ENCODE measurements at regions not wholly inside any gene's neighbourhood (a gene's known extent, or its start where the extent isn't known, plus 50 kb on each side); places are given as distances from the start of the nearest gene placed in this dataset.
A peak's percentile ranks its signal among the peaks of the same experiment; 100 is the strongest.

DNA sequence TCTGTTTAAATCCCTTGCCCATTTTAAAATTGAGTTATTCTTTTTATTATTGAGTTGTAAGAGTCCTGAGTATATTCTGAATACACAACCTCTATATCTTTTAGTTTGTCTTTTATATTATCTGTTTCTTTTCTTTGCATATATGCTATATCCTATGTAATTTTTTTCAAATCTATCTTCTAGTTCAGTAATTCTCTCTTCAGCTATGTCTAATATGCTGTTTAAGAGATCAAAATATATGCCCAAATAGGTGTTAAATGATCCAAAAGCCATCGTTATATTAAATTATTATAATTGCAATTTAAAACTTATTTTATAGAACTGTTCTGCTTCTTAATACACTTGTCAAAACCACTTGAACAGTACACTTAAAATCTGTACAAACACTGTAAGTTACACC lies 107.4 kb upstream of the TSPAN5 start:
- DNase-seq (ENCODE audit: low spot score): no peak

GRCh38 chr4:98758182-98758581 lies 99.8 kb upstream of the TSPAN5 start:
- no peak for DNase-seq (ENCODE audit: low spot score)

GRCh38 chr4:98754736-98755135 lies 96.3 kb upstream of the TSPAN5 start:
- DNase-seq (ENCODE audit: low spot score): no peak

- DNase-seq (ENCODE audit: low spot score): no peak
Observed at GRCh38 chr4:98749206-98749605, 90.8 kb upstream of the TSPAN5 start.

DNA sequence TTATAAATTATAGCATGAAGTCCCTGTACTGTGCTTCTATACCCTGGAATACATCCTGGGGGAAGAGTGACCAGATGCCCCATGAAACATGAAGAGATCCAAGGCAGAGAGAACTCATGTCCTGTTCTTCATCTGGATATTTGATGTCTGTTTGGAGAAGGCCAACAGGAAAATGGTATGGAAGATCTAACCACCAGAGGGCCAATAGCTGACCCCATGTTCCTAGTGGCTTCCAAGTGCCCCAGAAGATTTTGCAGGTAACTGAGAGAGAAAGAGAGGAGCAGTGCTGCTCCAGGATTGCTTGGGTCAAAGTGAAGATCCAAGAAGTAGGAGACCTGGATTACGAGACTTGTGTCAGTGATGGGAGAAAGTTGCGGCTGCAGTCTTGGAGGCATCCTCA lies 90.2 kb upstream of the TSPAN5 start:
- DNase-seq (ENCODE audit: low spot score): no peak

DNA sequence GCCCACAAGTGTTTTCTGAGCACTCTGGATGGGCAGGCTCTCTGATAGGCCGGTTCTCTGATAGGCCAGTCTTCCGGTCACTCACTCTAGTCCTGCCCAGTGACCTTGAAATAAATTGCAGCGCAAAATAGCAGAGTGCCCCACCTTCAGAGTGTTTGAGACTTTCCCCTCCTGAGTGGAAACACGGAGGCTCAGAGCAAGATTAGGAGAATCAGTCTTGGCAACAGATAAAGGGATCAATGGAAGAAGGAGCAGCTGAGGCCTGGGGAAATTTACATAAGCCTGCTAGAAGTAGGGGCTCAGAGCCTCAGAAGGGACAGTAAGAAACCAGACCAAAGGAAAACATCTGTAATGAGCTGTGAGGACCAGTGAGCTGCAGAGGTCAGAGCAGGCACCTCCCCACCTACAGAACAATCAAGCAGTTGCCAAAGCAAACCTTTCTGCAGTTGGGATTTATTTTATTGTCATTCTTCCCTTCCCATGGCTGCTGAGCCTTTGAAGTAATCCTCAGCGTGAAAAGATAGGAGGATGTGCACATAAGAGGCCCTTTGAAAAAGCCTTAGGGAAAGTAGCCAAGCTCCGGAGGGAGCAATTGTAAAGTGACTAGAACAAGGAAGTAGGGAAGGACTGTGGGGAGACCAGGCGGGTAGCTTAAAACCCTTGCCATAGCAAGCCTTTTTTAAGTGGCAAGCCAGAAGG lies 89.1 kb upstream of the TSPAN5 start:
- no peak for DNase-seq (ENCODE audit: low spot score)

- DNase-seq (ENCODE audit: low spot score): no peak
Observed at GRCh38 chr4:98746936-98747335, 88.5 kb upstream of the TSPAN5 start.

DNA sequence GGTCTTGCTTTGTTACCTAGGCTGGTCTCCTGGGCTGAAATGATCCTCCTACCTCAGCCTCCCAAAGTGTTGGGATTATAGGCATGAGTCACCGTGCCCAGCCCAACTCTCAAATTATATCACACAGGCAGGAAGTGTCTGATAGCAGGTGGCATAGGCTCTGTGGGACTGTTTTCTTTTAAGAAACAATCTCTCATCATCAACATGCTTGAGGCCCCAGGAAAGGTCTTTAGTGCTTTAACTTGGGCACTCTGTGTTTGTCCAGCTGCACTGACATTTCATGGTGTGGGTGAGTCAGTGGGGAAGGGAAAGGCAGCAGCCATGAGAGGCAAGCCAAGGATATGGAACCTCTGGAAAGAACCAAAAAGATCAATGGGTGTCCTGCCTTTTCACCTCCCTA lies 88.1 kb upstream of the TSPAN5 start:
- no peak for DNase-seq (ENCODE audit: low spot score)

DNA sequence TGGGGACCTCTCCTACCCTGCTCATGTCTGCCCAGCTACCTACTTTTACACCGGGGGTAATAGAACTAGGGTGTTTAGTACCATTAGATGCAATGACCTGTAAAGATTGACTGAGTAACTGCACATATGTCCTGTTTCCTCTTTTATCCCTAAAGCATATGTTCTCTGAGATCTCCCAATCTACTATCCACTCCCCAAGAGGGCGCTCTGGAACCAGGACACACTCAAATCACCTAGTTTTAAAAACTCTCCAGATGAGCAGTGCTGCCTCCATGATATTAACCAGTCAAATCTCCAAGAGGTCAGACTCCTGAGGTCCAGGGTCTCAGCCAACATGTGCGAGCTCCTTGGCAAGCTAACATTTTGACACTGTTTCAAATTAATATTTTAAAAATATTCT lies 87.0 kb upstream of the TSPAN5 start:
- no peak for DNase-seq (ENCODE audit: low spot score)

DNA sequence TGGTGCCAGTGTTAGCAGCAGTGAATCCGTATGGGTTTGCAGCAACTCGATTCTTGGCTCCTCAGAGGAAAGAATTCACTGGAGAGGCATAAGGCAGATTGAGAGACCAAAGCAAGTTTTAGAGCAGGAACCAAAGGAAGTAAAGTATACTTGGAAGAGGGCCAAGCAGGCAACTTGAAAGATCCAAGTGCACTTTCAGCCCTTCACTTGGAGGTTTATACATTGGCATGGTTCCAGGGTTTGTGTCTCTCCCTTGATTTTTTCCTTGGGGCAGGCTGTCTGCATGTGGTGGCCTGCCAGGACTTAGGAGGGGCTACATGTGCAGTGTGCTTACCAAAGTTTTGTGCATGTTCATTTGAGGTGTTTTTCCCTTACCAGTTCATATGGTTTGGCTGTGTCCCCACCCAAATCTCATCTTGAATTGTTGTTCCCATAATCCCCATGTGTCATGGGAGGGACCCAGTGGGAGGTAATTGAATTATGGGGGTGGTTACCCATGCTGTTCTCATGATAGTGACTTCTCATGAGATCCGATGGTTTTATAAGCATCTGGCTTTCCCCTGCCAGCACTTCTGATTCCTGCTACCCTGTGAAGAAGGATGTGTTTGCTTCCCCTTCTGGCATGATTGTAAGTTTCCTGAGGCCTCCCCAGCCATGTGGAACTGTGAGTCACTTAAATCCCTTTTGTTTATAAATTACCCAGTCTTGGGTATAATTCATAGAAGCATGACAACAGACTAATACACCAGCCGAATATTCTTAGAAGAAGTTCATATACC lies 86.2 kb upstream of the TSPAN5 start:
- no peak for DNase-seq (ENCODE audit: low spot score)

- no peak for DNase-seq (ENCODE audit: low spot score)
Observed at GRCh38 chr4:98741952-98742351, 83.5 kb upstream of the TSPAN5 start.

DNA sequence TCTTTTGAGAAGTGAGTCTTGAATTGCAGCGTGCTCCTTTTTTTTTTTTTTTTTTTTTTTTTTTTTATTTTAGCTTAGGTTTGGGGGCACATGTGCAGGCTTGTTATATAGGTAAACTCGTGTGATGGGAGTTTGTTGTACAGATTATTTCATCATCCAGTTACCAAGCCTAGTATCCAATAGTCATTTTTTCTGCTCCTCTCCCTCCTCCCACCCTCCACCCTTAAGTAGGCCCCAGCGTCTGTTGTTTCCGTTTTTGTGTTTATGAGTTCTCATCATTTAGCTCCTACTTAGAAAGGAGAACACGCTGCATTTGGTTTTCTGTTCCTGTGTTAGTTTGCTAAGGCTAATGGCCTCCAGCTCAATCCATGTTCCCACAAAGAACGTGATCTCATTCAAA lies 81.3 kb upstream of the TSPAN5 start:
- DNase-seq (ENCODE audit: low spot score): no peak

DNA sequence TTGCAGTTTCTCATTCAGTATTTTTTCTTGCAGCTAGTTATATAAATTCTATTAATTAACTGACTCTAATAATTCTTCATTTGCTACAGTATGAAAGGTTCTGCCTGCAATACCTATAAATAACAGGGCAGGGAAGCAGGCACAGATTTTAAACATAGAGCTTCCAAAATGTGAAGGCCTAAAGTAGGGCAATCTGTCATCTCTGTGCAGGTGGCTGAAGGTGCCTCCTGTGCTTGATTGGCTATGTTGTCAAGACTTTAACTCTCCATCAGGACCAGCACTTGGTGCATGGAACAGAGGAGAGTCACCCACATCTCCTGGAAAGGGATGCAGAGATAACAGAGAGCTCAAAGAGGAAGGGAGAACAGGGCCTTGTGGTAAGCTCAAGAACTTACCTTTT lies 75.2 kb upstream of the TSPAN5 start:
- no peak for DNase-seq (ENCODE audit: low spot score)

GRCh38 chr4:98728871-98729270 lies 70.5 kb upstream of the TSPAN5 start:
- DNase-seq (ENCODE audit: low spot score): no peak

DNA sequence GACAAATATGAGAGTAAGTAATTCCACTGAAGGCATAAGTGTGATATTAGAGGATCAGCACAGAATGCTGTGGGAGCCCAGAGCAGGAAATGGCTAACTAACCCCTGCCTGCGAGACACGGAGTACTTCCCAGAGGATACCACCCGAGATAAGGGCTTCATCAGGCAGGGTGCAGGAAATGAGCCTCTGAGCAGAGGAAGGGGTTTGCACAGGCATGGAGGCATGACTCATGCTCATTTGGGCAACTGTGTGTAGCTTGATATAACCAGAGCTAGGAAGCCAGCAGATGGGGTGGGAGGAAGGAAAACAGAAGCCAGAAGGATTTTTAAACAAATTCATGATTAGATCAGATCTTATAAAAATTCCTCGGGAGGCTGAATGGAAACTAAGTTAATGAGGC lies 70.0 kb upstream of the TSPAN5 start:
- peak; percentile 15 for DNase-seq (ENCODE audit: low spot score)

GRCh38 chr4:98722000-98722399 lies 63.6 kb upstream of the TSPAN5 start:
- no peak for DNase-seq (ENCODE audit: low spot score)

DNA sequence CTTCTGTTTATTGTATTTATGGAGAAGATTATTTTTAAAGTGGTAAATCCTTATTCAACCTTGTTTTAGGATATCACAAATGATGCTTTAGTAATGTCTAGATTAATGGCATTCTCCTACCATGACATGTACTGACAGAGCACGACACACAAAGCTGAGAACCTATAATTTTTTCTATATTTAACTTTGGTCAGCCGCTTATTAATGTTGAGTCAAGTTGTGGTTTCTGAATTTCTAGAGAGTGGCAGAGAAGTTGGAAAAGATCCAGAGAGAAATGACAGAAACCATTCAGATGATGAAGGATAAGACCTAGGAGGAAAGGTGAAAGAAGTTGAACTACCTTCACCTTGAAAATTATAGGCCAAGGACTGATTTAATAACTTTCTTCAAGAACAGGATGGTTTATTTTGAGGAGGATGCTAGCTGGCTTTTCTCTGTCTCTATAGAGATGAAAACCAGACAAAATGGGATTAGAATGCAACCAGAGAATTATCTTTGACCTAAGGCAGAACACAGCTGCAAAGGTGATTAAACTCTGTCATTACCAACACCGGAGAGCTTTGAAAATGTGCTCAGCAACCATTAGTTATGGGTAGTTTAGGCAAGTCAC lies 62.6 kb upstream of the TSPAN5 start:
- peak; percentile 31 for DNase-seq (ENCODE audit: low spot score)

DNA sequence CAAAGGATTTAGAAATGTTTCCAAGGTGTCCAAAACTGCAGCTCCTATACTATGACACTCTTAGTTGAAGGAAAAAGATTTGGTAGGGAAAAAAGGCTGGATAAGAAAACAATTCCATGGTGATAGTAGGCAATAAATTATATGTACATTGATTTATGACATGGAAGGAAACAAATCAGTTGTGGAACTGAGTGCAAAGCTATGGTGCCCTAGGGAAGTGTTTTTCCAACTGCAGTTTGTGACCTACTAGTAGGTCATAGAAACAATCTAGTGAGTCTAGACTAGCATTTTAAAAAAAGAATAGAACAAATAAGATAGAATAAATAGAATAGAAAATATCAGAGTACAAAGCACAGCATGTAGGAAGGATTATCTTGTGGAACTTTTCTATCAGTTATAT lies 58.4 kb upstream of the TSPAN5 start:
- DNase-seq (ENCODE audit: low spot score): no peak

DNA sequence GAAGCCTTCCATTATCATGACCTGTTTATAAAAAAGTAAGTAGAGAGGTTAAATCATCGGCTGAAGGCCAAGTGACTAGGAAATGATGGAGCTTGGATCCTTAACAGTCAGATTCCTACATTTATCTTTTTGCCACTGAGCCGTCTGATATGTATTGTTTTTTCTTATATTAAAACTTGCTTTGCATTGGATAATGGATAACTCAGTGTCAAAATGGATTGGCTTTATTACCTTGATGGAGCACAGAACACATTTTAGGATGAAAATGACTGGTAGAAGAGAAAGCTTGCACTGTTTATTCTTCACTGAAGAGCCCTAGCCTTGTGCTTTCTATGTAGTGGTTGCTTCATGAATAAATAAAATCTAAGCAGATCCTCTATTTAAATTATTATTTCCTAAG lies 54.2 kb upstream of the TSPAN5 start:
- DNase-seq (ENCODE audit: low spot score): no peak

GRCh38 chr4:98711526-98711925 lies 53.1 kb upstream of the TSPAN5 start:
- no peak for DNase-seq (ENCODE audit: low spot score)

DNA sequence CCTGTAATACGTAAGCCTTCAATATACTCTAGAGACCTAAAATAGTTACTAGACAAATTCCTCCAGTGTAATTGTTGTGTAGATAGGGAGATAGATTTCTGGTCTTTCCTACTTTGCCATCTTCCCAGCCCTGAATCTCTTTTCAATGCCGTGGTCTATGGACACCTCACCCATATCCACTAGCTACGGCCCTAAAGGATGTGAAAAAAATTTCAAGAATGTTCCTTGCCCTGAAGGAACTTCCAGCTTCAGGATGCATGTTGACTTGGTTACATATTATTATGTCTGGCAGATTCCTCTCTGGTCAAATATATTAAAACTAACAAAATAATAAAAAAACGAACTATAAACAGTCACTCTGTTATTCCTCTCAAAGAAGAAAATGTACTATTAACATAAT lies 52.4 kb upstream of the TSPAN5 start:
- DNase-seq (ENCODE audit: low spot score): peak; percentile 47
